ENCODE measurements at regions not wholly inside any gene's neighbourhood (a gene's known extent, or its start where the extent isn't known, plus 50 kb on each side); places are given as distances from the start of the nearest gene placed in this dataset.

- Histone ChIP-seq H3K4me3 (ENCODE audit: low read depth, low read length, poor library complexity, severe bottlenecking) (no peak overlapping the region), H3K36me3 (ENCODE audit: insufficient read depth, low read length) (no peaks in the 10 kb centered on the region), H3K27ac (ENCODE audit: low read depth, low read length, poor library complexity, severe bottlenecking) (no peak overlapping the region)
These were observed 171.8 kb downstream of the CNTN3 start for GRCh38 chr3:74442683-74443082.

GRCh38 chr3:74442068-74442467 is 172.4 kb downstream of the CNTN3 start:
- Histone ChIP-seq H3K4me2 (ENCODE audit: low read length) (no peak overlapping the region), H3K4me3 (ENCODE audit: low read depth, low read length, poor library complexity, severe bottlenecking) (no peak overlapping the region), H3K9me3 (ENCODE audit: low read length) (no peaks in the 10 kb centered on the region), H3K27ac (ENCODE audit: low read depth, low read length, poor library complexity, severe bottlenecking) (no peak overlapping the region), H2AFZ (ENCODE audit: low read length) (no peak overlapping the region), H4K20me1 (ENCODE audit: insufficient read depth, low read length) (no peaks in the 10 kb centered on the region), H3K9me2 (ENCODE audit: low read depth, low read length) (no peaks in the 10 kb centered on the region), H3F3A (ENCODE audit: insufficient read depth, low read length) (no peaks in the 10 kb centered on the region), H3K27me3 (ENCODE audit: insufficient read depth, low read length) (no peaks in the 10 kb centered on the region), H3K79me2 (ENCODE audit: insufficient read depth, low read length) (no peaks in the 10 kb centered on the region), H3K4me1 (ENCODE audit: insufficient read depth, low read length, severe bottlenecking) (no peaks in the 10 kb centered on the region), H3K9ac (ENCODE audit: low read length) (no peak overlapping the region), H3K36me3 (ENCODE audit: insufficient read depth, low read length) (no peaks in the 10 kb centered on the region)
- TF ChIP-seq CTCF (IDR thresholded peaks at IDR 0.05; ENCODE audit: low read length) (no peak), EZH2 (IDR thresholded peaks at IDR 0.05; ENCODE audit: borderline replicate concordance, low read length) (no peak)

More at GRCh38 chr3:74442683-74443082, 171.8 kb downstream of the CNTN3 start:
- Histone ChIP-seq H4K20me1 (ENCODE audit: insufficient read depth, low read length) (no peaks in the 10 kb centered on the region), H3K4me1 (ENCODE audit: insufficient read depth, low read length, severe bottlenecking) (no peaks in the 10 kb centered on the region), H3K9me2 (ENCODE audit: low read depth, low read length) (no peaks in the 10 kb centered on the region), H3K9me3 (ENCODE audit: low read length) (no peaks in the 10 kb centered on the region), H2AFZ (ENCODE audit: low read length) (no peak overlapping the region), H3K79me2 (ENCODE audit: insufficient read depth, low read length) (no peaks in the 10 kb centered on the region), H3K9ac (ENCODE audit: low read length) (no peak overlapping the region), H3K27me3 (ENCODE audit: insufficient read depth, low read length) (no peaks in the 10 kb centered on the region), H3F3A (ENCODE audit: insufficient read depth, low read length) (no peaks in the 10 kb centered on the region), H3K4me2 (ENCODE audit: low read length) (no peak overlapping the region)
- TF ChIP-seq EZH2 (IDR thresholded peaks at IDR 0.05; ENCODE audit: borderline replicate concordance, low read length) (no peak), CTCF (IDR thresholded peaks at IDR 0.05; ENCODE audit: low read length) (no peak)

- Histone ChIP-seq H3K36me3 (ENCODE audit: insufficient read depth, low read length) (no peaks in the 10 kb centered on the region), H2AFZ (ENCODE audit: low read length) (no peak overlapping the region), H3K9me2 (ENCODE audit: low read depth, low read length) (no peaks in the 10 kb centered on the region), H3K4me2 (ENCODE audit: low read length) (no peak overlapping the region), H3K9ac (ENCODE audit: low read length) (no peak overlapping the region), H3K4me1 (ENCODE audit: insufficient read depth, low read length, severe bottlenecking) (no peaks in the 10 kb centered on the region), H3K79me2 (ENCODE audit: insufficient read depth, low read length) (no peaks in the 10 kb centered on the region), H3K9me3 (ENCODE audit: low read length) (no peaks in the 10 kb centered on the region), H3F3A (ENCODE audit: insufficient read depth, low read length) (no peaks in the 10 kb centered on the region), H3K27me3 (ENCODE audit: insufficient read depth, low read length) (no peaks in the 10 kb centered on the region), H3K4me3 (ENCODE audit: low read depth, low read length, poor library complexity, severe bottlenecking) (no peak overlapping the region), H4K20me1 (ENCODE audit: insufficient read depth, low read length) (no peaks in the 10 kb centered on the region), H3K27ac (ENCODE audit: low read depth, low read length, poor library complexity, severe bottlenecking) (no peak overlapping the region)
- TF ChIP-seq EZH2 (IDR thresholded peaks at IDR 0.05; ENCODE audit: borderline replicate concordance, low read length) (no peak), CTCF (IDR thresholded peaks at IDR 0.05; ENCODE audit: low read length) (no peak)
These were observed 178.3 kb downstream of the CNTN3 start for GRCh38 chr3:74436184-74436583.
